Neural cell (in vitro differentiated cells): ENCODE measurements at regions not wholly inside any gene's neighbourhood (a gene's known extent, or its start where the extent isn't known, plus 50 kb on each side); places are given as distances from the start of the nearest gene placed in this dataset.

Source experiments
- H2AFZ ChIP-seq: fragments of 200-600, 300-800 bp; sonication (generic), shearing (Covaris generic); 2 replicates; pipeline ENCODE4 v1.6.0; 2014; ENCODE audit warnings: low read depth, mild to moderate bottlenecking, antibody characterized with exemption, low read length, moderate library complexity
- H3F3A ChIP-seq: fragments of 200-600 bp; shearing (Covaris generic); 2 replicates; pipeline ENCODE4 v1.6.1; 2016; ENCODE audit warnings: mild to moderate bottlenecking, moderate library complexity, mixed read lengths, antibody characterized with exemption, low read length; ENCODE audit not compliant: insufficient read depth, poor library complexity, severe bottlenecking
- H3K27ac ChIP-seq: fragments of 200-600, 300-800 bp; sonication (generic), shearing (Covaris generic); 2 replicates; pipeline ENCODE4 v1.5.1; 2014; ENCODE audit warnings: mild to moderate bottlenecking, low read length, moderate library complexity
- H3K27me3 ChIP-seq: fragments of 300-800, 200-600 bp; sonication (generic), shearing (Covaris generic); 2 replicates; pipeline ENCODE4 v1.6.0; 2014; ENCODE audit warnings: mild to moderate bottlenecking, low read depth, low read length, moderate library complexity; ENCODE audit not compliant: insufficient read depth
- H3K36me3 ChIP-seq: fragments of 300-800, 200-600 bp; sonication (generic), shearing (Covaris generic); 2 replicates; pipeline ENCODE4 v1.5.1; 2014; ENCODE audit warnings: mild to moderate bottlenecking, antibody characterized with exemption, low read length, moderate library complexity; ENCODE audit not compliant: insufficient read depth
- H3K4me2 ChIP-seq: fragments of 300-800, 200-600 bp; sonication (generic), shearing (Covaris generic); 2 replicates; pipeline ENCODE4 v1.6.0; 2014; ENCODE audit warnings: mild to moderate bottlenecking, low read length
- H3K4me3 ChIP-seq: fragments of 300-800, 200-600 bp; sonication (generic), shearing (Covaris generic); 2 replicates; pipeline ENCODE4 v1.5.1; 2014; ENCODE audit warnings: mild to moderate bottlenecking, low read length, moderate library complexity
- H3K79me2 ChIP-seq: fragments of 200-600 bp; shearing (Covaris generic); replicated peaks from 2 replicates; pipeline ENCODE4 v1.6.0; 2014; ENCODE audit warnings: mild to moderate bottlenecking, low read length, moderate library complexity; ENCODE audit not compliant: insufficient read depth
- H3K9ac ChIP-seq: fragments of 300-800, 200-600 bp; sonication (generic), shearing (Covaris generic); 2 replicates; pipeline ENCODE4 v1.6.1; 2016; ENCODE audit warnings: mild to moderate bottlenecking, low read length, mixed read lengths
- H3K9me2 ChIP-seq: fragments of 200-600 bp; shearing (Covaris generic); 2 replicates; pipeline ENCODE4 v1.6.1; 2016; ENCODE audit warnings: mild to moderate bottlenecking, low read length, mixed read lengths; ENCODE audit not compliant: insufficient read depth
- H3K9me3 ChIP-seq: fragments of 200-600, 300-800 bp; sonication (generic), shearing (Covaris generic); 2 replicates; pipeline ENCODE4 v1.6.1; 2016; ENCODE audit warnings: mild to moderate bottlenecking, mixed run types, low read length, moderate library complexity, mixed read lengths
- H4K20me1 ChIP-seq: fragments of 200-600 bp; shearing (Covaris generic); 2 replicates; pipeline ENCODE4 v1.6.1; 2016; ENCODE audit warnings: mild to moderate bottlenecking, mixed run types; ENCODE audit not compliant: insufficient read depth
- CTCF ChIP-seq: fragments of 450-650 bp; IDR thresholded peaks from 2 replicates; pipeline ENCODE4 v1.5.1; 2014; ENCODE audit warnings: antibody characterized with exemption, mild to moderate bottlenecking, moderate library complexity; ENCODE audit not compliant: poor library complexity, severe bottlenecking
- EP300 ChIP-seq: fragments of 450-650 bp; conservative IDR thresholded peaks from 2 replicates; pipeline ENCODE4 v1.6.1; 2014; ENCODE audit warnings: antibody characterized with exemption, mild to moderate bottlenecking, moderate library complexity; ENCODE audit not compliant: poor library complexity, severe bottlenecking
- EZH2 ChIP-seq: fragments of 200-600, 300-800 bp; shearing (Covaris generic), sonication (generic); IDR thresholded peaks from 2 replicates; pipeline ENCODE4 v1.6.1; 2014; ENCODE audit warnings: antibody characterized with exemption, low read length, borderline replicate concordance, mild to moderate bottlenecking; ENCODE audit not compliant: insufficient read depth, poor library complexity, severe bottlenecking
- MXI1 ChIP-seq: fragments of 450-650 bp; conservative IDR thresholded peaks from 2 replicates; pipeline ENCODE4 v1.6.1; 2014; ENCODE audit warnings: antibody characterized with exemption, mild to moderate bottlenecking; ENCODE audit not compliant: poor library complexity, severe bottlenecking
- POLR2AphosphoS5 ChIP-seq: IDR thresholded peaks from 2 replicates; pipeline ENCODE4 v1.6.1; 2012
- RAD21 ChIP-seq: fragments of 450-650 bp; conservative IDR thresholded peaks from 2 replicates; pipeline ENCODE4 v1.6.1; 2014; ENCODE audit warnings: antibody characterized with exemption, mild to moderate bottlenecking, moderate library complexity
- REST ChIP-seq: IDR thresholded peaks from 2 replicates; pipeline ENCODE4 v1.6.1; 2012; ENCODE audit warnings: borderline replicate concordance
- SMC3 ChIP-seq: fragments of 450-650 bp; conservative IDR thresholded peaks from 2 replicates; pipeline ENCODE4 v1.6.1; 2014; ENCODE audit warnings: antibody characterized with exemption, mild to moderate bottlenecking, moderate library complexity; ENCODE audit not compliant: poor library complexity
- TAF1 ChIP-seq: IDR thresholded peaks from 2 replicates; pipeline ENCODE4 v1.6.1; 2012; ENCODE audit warnings: low read depth

GRCh38 chr2:146079216-146079615, 1559.3 kb upstream of the ZEB2 start:
- no peaks in the 10 kb centered on the region for H3F3A ChIP-seq
- H3K36me3 ChIP-seq: no peaks in the 10 kb centered on the region
- H3K79me2 ChIP-seq: no peaks in the 10 kb centered on the region
- TF ChIP-seq MXI1 (no peak), CTCF (no peak), REST (no peak), TAF1 (no peak), POLR2AphosphoS5 (no peak), RAD21 (no peak), EZH2 (no peak), SMC3 (no peak), EP300 (no peak)
- no peaks in the 10 kb centered on the region for H3K9me3 ChIP-seq
- no peaks in the 10 kb centered on the region for H3K9me2 ChIP-seq
- H3K9ac ChIP-seq: no peak overlapping the region
- no peak overlapping the region for H3K4me2 ChIP-seq
- H3K27ac ChIP-seq: no peak overlapping the region
- no peaks in the 10 kb centered on the region for H3K27me3 ChIP-seq
- no peak overlapping the region for H2AFZ ChIP-seq
- no peak overlapping the region for H3K4me3 ChIP-seq
- no peaks in the 10 kb centered on the region for H4K20me1 ChIP-seq

- no peaks in the 10 kb centered on the region for H3K79me2 ChIP-seq
- H3K9ac ChIP-seq: no peak overlapping the region
- H3K27ac ChIP-seq: no peak overlapping the region
- H2AFZ ChIP-seq: no peak overlapping the region
- no peaks in the 10 kb centered on the region for H4K20me1 ChIP-seq
- no peaks in the 10 kb centered on the region for H3K9me2 ChIP-seq
- TF ChIP-seq MXI1: no peak
- no peak for TF ChIP-seq TAF1
- no peak for TF ChIP-seq SMC3
- no peak for TF ChIP-seq RAD21
- no peak for TF ChIP-seq EP300
- no peak for TF ChIP-seq POLR2AphosphoS5
- no peaks in the 10 kb centered on the region for H3K27me3 ChIP-seq
- no peak overlapping the region for H3K4me2 ChIP-seq
- H3F3A ChIP-seq: no peaks in the 10 kb centered on the region
- no peaks in the 10 kb centered on the region for H3K36me3 ChIP-seq
- H3K9me3 ChIP-seq: no peaks in the 10 kb centered on the region
- no peak overlapping the region for H3K4me3 ChIP-seq
Observed at GRCh38 chr2:146077156-146077555, 1557.2 kb upstream of the ZEB2 start.

GRCh38 chr2:146068051-146068450, 1548.1 kb upstream of the ZEB2 start:
- H3K9me2 ChIP-seq: no peaks in the 10 kb centered on the region
- H3K36me3 ChIP-seq: no peaks in the 10 kb centered on the region
- H2AFZ ChIP-seq: no peak overlapping the region
- H4K20me1 ChIP-seq: no peaks in the 10 kb centered on the region
- no peaks in the 10 kb centered on the region for H3F3A ChIP-seq
- H3K9ac ChIP-seq: no peak overlapping the region
- no peak overlapping the region for H3K27ac ChIP-seq
- no peaks in the 10 kb centered on the region for H3K27me3 ChIP-seq
- no peak for TF ChIP-seq EP300
- no peaks in the 10 kb centered on the region for H3K9me3 ChIP-seq
- no peak overlapping the region for H3K4me2 ChIP-seq
- H3K79me2 ChIP-seq: no peaks in the 10 kb centered on the region
- H3K4me3 ChIP-seq: no peak overlapping the region
